PC-3 (cell line): ENCODE measurements at regions not wholly inside any gene's neighbourhood (a gene's known extent, or its start where the extent isn't known, plus 50 kb on each side); places are given as distances from the start of the nearest gene placed in this dataset.

Source experiments
- ATAC-seq: fragments of 200-7000 bp; cut with Tn5 transposase; 2 replicates; pipeline ENCODE4 v1.9.1; 2020; ENCODE audit warnings: mild to moderate bottlenecking, moderate library complexity
- BruUV-seq: library from RNA; stranded (reverse); fragments of 400-500 nt; replicated peaks from 2 replicates; lab custom pipeline; 2021; lab: Mats Ljungman, UMichigan
- CTCF ChIA-PET: fragments of 300-600 bp; sonication (Branson Sonifier 250); formaldehyde crosslinking; loops from one replicate; lab custom pipeline; 2022; ENCODE audit warnings: antibody characterized with exemption; lab: Charles Lee
- POLR2A ChIA-PET: fragments of 300-600 bp; sonication (Branson Sonifier 250); formaldehyde crosslinking; loops from one replicate; lab custom pipeline; 2022; ENCODE audit warnings: antibody characterized with exemption; ENCODE audit not compliant: unreplicated experiment; lab: Charles Lee
- DNase-seq: peaks from one replicate; pipeline ENCODE4 v3.0.0-alpha.2; 2015
- H2AFZ ChIP-seq: fragments of 300-600 bp; sonication (generic); 2 replicates; pipeline ENCODE4 v1.6.0; 2016; ENCODE audit warnings: antibody characterized with exemption, low read length
- H3F3A ChIP-seq: fragments of 300-600 bp; sonication (generic); one replicate; pipeline ENCODE4 v1.6.0; 2017; ENCODE audit warnings: antibody characterized with exemption, low read length, control low read depth, mild to moderate bottlenecking; ENCODE audit not compliant: unreplicated experiment
- H3K27ac ChIP-seq: fragments of 300-600 bp; sonication (generic); 2 replicates; pipeline ENCODE4 v1.5.1; 2016; ENCODE audit warnings: mild to moderate bottlenecking, low read length
- H3K27me3 ChIP-seq: fragments of 300-600 bp; sonication (generic); 2 replicates; pipeline ENCODE4 v1.6.1; 2016; ENCODE audit warnings: low read length, mixed read lengths
- H3K36me3 ChIP-seq: fragments of 300-600 bp; sonication (generic); 2 replicates; pipeline ENCODE4 v1.6.1; 2016; ENCODE audit warnings: low read depth, mixed run types, low read length, mixed read lengths
- H3K4me1 ChIP-seq: fragments of 300-600 bp; sonication (generic); 2 replicates; pipeline ENCODE4 v1.5.1; 2016; ENCODE audit warnings: low read length; ENCODE audit not compliant: insufficient read depth
- H3K4me2 ChIP-seq: fragments of 300-600 bp; sonication (generic); 2 replicates; pipeline ENCODE4 v1.6.0; 2016; ENCODE audit warnings: low read length
- H3K4me3 ChIP-seq: fragments of 300-600 bp; sonication (generic); 2 replicates; pipeline ENCODE4 v1.5.1; 2016; ENCODE audit warnings: mild to moderate bottlenecking, low read length, mixed read lengths
- H3K79me2 ChIP-seq: fragments of 300-600 bp; sonication (generic); 2 replicates; pipeline ENCODE4 v1.6.1; 2017; ENCODE audit warnings: low read length, mixed read lengths
- H3K9ac ChIP-seq: fragments of 300-600 bp; sonication (generic); 2 replicates; pipeline ENCODE4 v1.6.0; 2016; ENCODE audit warnings: mild to moderate bottlenecking, low read length
- H3K9me2 ChIP-seq: fragments of 300-600 bp; sonication (generic); replicated peaks from 2 replicates; pipeline ENCODE4 v1.6.1; 2016; ENCODE audit warnings: mixed run types, low read length, mixed read lengths
- H3K9me3 ChIP-seq: fragments of 300-600 bp; sonication (generic); 2 replicates; pipeline ENCODE4 v1.6.1; 2016; ENCODE audit warnings: low read length, mixed read lengths
- H4K20me1 ChIP-seq: fragments of 300-600 bp; sonication (generic); 2 replicates; pipeline ENCODE4 v1.6.1; 2016; ENCODE audit warnings: low read length, mixed read lengths
- EZH2 ChIP-seq: fragments of 300-600 bp; sonication (generic); IDR thresholded peaks from one replicate; pipeline ENCODE4 v1.6.1; 2017; ENCODE audit warnings: antibody characterized with exemption, mild to moderate bottlenecking, low read length; ENCODE audit not compliant: unreplicated experiment
- EZH2phosphoT487 ChIP-seq: fragments of 300-600 bp; sonication (generic); IDR thresholded peaks from 2 replicates; pipeline ENCODE4 v1.6.1; 2018; ENCODE audit warnings: mild to moderate bottlenecking, antibody characterized with exemption, low read length, borderline replicate concordance
- intact Hi-C: fragments of 100-400 bp; cut with micrococcal nuclease; formaldehyde crosslinking; loops from 2 replicates; pipeline ENCODE4 v1.9.0; 2023
- TF ChIP-seq, protein P1 (sequence below): fragments of 300-600 bp; sonication (generic); conservative IDR thresholded peaks from 2 replicates; pipeline ENCODE4 v1.5.1; 2017; ENCODE audit warnings: antibody characterized with exemption, low read depth, mild to moderate bottlenecking, low read length

DNA sequence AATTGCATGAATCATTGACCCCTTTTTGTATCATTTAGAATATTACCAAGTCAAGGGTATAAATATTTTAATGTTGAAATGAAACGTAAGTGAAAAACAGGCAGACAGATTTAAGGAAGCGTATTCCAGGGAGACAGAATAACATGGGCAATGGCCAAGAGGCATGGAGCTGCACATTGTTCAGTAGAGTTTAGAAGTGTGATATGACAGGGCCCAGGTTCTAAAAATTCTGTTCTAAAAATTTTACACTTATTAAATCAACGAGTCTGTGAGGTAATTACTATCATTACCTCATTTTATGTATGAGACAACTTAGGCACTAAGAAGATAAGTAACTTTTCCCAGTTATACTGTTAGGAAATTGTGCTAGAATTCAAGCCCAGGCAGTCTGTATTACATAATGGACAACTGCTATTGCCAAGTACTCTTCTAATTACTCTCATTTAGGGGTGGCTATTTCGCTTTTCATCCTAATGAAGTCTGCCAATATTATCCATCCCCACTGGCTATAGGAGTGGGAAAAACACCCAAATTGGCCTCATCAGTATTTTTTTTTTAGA is 103.2 kb upstream of the NAV3 start:
- H3F3A ChIP-seq, result no peaks in the 10 kb centered on the region
- no peaks in the 10 kb centered on the region for H4K20me1 ChIP-seq
- ChIA-PET CTCF (no interaction called here), POLR2A (no interaction called here)
- H3K9me2 ChIP-seq, result no peaks in the 10 kb centered on the region
- no peak overlapping the region for H3K9ac ChIP-seq
- no peaks in the 10 kb centered on the region for H3K79me2 ChIP-seq
- H2AFZ ChIP-seq, result no peak overlapping the region
- no peak overlapping the region for H3K27ac ChIP-seq
- no peak overlapping the region for H3K4me2 ChIP-seq
- intact Hi-C loops, result loop anchor here (10.0 kb wide), 2 partner anchors 117 to 397 kb away; no protein-coding TSS in a partner anchor
- no peak for DNase-seq
- no peak overlapping the region for H3K4me3 ChIP-seq
- no peak for TF ChIP-seq EZH2
- TF ChIP-seq EZH2phosphoT487, result no peak
- TF ChIP-seq, protein P1, sequence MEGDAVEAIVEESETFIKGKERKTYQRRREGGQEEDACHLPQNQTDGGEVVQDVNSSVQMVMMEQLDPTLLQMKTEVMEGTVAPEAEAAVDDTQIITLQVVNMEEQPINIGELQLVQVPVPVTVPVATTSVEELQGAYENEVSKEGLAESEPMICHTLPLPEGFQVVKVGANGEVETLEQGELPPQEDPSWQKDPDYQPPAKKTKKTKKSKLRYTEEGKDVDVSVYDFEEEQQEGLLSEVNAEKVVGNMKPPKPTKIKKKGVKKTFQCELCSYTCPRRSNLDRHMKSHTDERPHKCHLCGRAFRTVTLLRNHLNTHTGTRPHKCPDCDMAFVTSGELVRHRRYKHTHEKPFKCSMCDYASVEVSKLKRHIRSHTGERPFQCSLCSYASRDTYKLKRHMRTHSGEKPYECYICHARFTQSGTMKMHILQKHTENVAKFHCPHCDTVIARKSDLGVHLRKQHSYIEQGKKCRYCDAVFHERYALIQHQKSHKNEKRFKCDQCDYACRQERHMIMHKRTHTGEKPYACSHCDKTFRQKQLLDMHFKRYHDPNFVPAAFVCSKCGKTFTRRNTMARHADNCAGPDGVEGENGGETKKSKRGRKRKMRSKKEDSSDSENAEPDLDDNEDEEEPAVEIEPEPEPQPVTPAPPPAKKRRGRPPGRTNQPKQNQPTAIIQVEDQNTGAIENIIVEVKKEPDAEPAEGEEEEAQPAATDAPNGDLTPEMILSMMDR, result no peak
- H3K36me3 ChIP-seq, result no peaks in the 10 kb centered on the region
- BruUV-seq, result no TSS peak
- H3K4me1 ChIP-seq, result no peaks in the 10 kb centered on the region
- peaks cover 8% of the 10 kb centered on the region; the same call in 1 of the 2 replicates for H3K27me3 ChIP-seq
- ATAC-seq, result no peak
- H3K9me3 ChIP-seq, result no peaks in the 10 kb centered on the region

DNA sequence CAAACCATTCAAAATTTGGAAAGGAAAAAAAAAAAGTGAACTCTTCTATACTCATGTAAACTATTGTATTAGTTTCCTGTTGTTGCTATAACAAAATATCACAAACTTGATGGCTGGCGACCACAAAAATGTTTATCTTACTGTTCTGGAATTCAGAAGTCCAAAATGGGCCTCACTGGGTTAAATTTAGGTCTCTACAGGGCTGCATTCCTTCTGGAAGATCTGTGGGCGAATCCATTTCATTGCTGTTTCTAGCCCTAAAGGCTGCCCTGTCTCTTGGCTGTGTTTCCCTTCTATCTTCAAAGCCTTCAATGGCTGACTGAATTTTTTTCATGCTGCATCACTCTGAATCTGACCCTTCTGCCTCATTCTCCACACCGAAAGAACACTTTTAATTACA is 105.1 kb upstream of the NAV3 start:
- Histone ChIP-seq H3K4me2 (no peak overlapping the region), H2AFZ (no peak overlapping the region), H3K9ac (no peak overlapping the region), H3K36me3 (no peaks in the 10 kb centered on the region), H4K20me1 (no peaks in the 10 kb centered on the region), H3K4me1 (no peaks in the 10 kb centered on the region), H3K79me2 (no peaks in the 10 kb centered on the region), H3K9me3 (no peaks in the 10 kb centered on the region), H3K27me3 (0 out of 2 replicates have a peak, but pooled peaks cover under 1% of the 10 kb centered on the region), H3F3A (no peaks in the 10 kb centered on the region), H3K9me2 (no peaks in the 10 kb centered on the region), H3K4me3 (no peak overlapping the region), H3K27ac (no peak overlapping the region)
- TF ChIP-seq EZH2phosphoT487, result no peak
- TF ChIP-seq EZH2, result no peak
- TF ChIP-seq, protein P1, result no peak
- ATAC-seq (no peak), DNase-seq (no peak)
- POLR2A ChIA-PET, result no interaction called here
- BruUV-seq, result no TSS peak
- intact Hi-C loops, result loop anchor here (10.0 kb wide), 2 partner anchors 119 to 399 kb away; no protein-coding TSS in a partner anchor
- CTCF ChIA-PET, result no interaction called here

DNA sequence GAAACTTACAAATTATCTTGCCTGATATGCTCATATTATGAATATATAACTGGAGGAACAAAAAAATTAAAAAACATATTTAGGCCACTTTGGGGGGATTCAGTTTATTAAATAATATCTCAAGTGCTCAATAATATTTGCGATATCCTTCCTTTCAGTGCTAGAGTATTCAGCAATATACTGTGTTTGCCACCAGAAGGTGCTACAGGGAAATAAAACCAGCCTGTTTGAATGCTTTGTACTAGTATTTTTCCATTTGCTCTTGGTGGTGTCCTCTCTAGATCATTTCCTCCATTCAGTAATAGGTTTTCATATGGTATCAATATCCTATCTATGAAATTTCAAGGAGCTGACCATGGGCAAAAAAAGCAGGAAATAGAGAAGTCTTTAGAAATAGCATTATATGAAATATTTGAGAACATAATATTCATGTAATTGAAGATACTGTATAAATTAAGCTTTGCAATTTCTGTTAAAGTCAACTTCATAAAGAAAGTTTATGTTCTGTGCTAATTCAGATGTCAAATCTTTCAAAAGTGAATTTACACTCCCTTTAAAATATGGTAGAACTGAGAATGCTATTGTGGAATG is 106.2 kb upstream of the NAV3 start:
- H3K9me2 ChIP-seq, result no peaks in the 10 kb centered on the region
- no peaks in the 10 kb centered on the region for H3F3A ChIP-seq
- POLR2A ChIA-PET, result interaction anchor here (0.6 kb wide), 1 partner anchor 216 kb away, joined by 3 read pairs; no protein-coding TSS in a partner anchor
- no peak overlapping the region for H2AFZ ChIP-seq
- H3K79me2 ChIP-seq, result no peaks in the 10 kb centered on the region
- ATAC-seq (peak; percentile 62; the same call in 1 of the 2 replicates), DNase-seq (peak; percentile 60)
- no peak overlapping the region for H3K9ac ChIP-seq
- no peaks in the 10 kb centered on the region for H3K27me3 ChIP-seq
- no peak overlapping the region for H3K27ac ChIP-seq
- no peaks in the 10 kb centered on the region for H4K20me1 ChIP-seq
- no peaks in the 10 kb centered on the region for H3K4me1 ChIP-seq
- H3K9me3 ChIP-seq, result no peaks in the 10 kb centered on the region
- intact Hi-C loops, result loop anchor here (1.0 to 10.0 kb wide), 4 partner anchors 120 to 400 kb away; no protein-coding TSS in a partner anchor
- CTCF ChIA-PET, result interaction anchor here (0.8 kb wide), 1 partner anchor 201 kb away, joined by 8 read pairs; no protein-coding TSS in a partner anchor
- no peaks in the 10 kb centered on the region for H3K36me3 ChIP-seq
- no TSS peak for BruUV-seq
- TF ChIP-seq EZH2phosphoT487 (no peak), EZH2 (no peak)
- TF ChIP-seq, protein P1, result peak; percentile 84
- no peak overlapping the region for H3K4me2 ChIP-seq
- H3K4me3 ChIP-seq, result no peak overlapping the region
